HG03521 (cell line): ENCODE measurements at regions not wholly inside any gene's neighbourhood (a gene's known extent, or its start where the extent isn't known, plus 50 kb on each side); places are given as distances from the start of the nearest gene placed in this dataset.

Source experiments
- ATAC-seq: cut with Tn5 transposase; IDR thresholded peaks from one replicate; pipeline ENCODE4 v1.9.1; 2021; ENCODE audit warnings: mild to moderate bottlenecking, moderate library complexity; ENCODE audit not compliant: unreplicated experiment

DNA sequence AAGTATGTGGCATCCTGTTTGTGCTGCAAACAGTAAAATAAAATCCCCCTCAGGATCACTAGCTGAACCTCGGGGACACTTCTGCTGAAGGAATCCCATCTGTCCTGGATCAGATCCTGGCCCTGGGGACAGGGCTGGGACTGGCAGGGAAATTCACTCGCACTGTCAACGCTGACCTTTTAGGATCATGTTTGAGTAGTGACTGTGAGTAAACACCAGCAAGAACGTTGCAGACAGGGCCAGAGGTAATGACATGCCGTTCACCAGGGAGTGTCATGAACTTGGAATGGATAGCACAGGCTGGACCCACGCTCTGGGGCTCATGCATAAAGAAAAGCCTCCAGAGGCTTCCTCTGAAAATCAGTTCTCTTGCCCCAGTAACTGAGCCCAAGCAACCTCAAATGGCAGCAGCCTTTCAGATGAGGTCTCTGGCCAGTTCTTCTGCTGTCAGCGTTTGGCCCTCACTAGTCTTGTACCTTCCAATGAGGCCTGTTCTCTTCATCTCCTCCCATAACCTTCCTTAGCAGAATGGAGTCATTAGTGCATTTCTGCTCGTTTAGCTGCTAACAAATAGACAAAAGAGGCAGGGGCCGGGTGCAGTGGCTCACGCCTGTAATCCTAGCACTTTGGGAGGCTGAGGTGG is 51.0 kb upstream of the BARX2 start:
- ATAC-seq = no peak

DNA sequence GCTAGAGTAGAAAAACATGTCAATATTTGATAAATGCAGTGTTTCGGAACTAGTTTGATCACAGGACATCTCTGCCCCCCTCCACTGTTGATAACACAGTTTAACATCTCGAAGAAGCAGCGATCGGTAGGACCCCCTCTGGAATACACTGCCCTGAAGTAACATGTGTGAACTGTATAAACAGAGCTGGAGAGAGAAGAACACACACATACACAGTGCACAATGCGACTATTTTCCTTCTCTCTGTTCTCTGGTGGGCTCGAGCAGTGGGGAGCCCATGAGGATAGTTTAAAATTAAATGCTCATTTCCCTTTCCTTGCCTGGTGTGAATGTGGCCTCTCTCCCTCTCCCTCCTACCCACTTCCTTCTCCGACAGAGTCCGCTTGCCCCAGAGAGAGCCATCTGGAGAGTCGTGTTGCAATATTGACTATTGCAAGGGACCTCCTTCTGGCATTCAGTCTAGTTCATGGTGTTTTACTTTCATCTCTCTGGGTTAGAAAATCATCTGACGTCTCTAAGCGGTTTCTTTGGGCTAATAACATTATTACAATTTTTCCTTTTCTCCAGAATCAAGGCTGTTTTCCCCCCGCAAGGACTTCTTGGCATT is 51.6 kb upstream of the BARX2 start:
- no peak for ATAC-seq

DNA sequence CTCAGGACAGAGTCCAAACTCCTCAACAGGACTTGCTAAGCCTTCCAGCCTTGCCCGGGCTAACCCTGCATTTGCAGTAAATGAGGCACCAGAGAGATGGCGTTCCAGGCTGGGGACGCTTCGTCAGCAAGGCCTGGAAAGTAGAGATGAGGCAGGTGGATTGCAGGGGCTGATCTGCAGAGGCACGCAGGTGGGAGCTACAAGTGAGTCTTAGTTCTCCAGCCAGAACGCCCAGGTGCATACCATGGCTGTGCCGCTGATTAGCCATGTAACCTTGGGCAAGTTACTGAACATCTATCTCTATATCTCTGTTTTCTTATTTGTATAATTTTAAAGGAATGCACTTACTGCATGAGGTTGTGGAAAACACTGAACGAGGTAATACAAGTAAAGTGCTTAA is 52.7 kb upstream of the BARX2 start:
- ATAC-seq = no peak

DNA sequence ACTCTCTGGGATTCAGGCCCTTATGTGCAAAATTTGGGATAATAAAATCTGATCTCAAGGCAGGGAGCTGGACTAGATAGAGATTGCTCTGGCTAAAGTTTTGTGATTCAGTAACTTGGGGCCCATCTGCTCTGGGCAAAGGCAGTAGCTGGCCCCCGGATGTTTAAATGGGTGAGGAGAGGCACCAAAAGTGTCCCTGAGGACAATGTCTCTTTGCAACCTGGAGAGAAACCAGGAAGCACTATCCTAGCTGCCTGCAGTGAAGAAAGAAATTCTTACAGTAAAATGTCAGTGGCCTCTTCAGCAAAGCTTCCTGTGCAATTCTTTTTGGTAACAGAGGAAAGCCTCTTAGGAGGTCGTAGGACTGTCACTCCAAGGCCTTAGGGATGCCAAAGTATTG is 54.6 kb upstream of the BARX2 start:
- no peak for ATAC-seq

DNA sequence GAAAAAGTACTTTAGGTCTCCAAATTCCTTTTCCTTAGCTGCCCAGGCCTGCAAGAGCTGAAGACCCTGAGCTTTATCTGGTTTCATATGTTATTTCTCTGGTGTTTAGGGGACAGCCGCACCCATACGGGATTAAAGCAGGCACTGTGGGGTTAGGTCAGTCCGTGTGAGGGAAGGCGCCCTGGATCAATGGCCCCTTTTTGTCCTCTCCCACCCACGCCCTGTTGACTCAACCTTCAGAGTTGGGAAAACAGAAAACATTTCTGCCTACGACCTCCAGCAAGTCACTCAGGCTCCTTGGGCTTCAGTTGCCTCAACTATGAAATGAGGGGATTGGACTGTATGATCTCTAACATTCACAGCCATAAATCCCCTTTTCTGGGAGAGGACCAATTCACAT is 55.2 kb upstream of the BARX2 start:
- ATAC-seq = no peak

DNA sequence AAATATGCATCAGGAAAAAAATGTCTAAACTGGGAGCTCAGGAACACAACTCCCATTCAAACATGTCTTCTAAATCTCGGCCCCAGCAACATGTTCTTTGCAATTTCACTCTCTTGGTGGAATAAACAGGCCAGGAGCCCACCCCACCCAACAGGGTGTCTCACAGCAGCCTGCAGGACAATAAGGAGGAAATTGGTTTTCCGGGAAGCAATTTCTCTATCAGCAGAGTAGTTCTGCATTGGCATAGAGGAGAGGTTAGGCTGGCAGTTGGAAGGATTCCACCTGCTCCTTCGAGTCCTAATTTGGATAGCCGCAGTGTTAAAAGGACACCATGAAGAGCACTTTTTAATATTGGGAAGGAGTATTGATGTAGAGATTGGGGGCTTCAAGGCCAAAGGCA is 55.9 kb upstream of the BARX2 start:
- ATAC-seq = no peak

DNA sequence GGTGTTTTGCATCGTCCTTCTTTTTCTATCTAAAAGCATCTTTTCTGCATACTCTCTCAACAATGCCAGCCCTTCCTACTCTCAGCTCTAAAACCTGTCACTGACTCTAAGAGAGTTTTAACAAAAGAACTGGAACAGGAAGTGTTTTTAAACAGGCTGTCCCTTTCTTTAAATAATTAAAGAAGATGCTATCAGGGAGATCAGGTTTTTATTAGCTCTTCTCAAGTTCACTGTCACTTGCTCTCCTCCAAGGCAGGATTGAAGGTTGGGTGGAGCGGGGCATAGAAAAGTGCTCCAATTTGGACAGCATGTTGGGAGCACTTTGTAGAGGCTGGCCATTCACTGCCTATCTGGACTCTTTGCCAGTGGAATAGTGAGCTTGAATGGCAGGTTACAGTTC is 56.4 kb upstream of the BARX2 start:
- no peak for ATAC-seq

DNA sequence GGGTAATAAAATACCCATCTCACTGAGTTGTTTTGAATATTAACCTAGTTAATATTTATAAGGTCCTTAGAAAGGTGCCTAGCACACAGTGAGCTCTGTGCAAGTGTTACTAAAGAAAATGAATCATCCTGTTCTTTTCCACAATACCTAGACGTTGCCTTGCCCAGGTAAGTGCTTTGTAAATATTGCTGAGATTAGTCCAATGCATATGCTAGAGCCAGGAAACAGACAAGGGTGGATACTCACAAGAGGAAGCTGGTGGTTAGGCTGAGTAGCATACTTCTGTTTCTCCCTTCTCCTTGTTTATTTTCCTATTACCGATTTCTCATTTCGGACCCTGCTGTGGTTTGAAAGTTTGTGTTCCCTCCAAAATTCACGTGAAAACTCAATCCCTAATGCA is 58.1 kb upstream of the BARX2 start:
- no peak for ATAC-seq

DNA sequence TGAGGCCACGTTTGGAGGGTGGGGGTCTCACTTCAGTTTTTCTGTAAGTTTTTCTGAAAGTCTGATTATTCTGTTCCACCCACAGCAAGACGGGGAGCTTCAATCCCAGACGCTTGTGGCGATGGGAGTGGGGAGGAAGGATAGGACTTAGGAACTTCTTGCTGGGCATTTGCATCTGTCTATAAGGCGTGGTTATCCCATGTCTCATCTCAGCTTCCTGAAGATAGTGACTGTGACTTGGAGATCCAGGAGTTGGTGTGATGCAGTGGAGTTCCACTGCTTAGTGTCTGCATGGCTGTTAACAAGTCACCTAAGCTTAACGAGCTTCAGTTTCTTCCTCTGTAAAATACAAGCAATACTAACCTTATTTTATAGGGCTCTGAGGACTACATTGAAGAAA is 58.9 kb upstream of the BARX2 start:
- ATAC-seq = no peak

DNA sequence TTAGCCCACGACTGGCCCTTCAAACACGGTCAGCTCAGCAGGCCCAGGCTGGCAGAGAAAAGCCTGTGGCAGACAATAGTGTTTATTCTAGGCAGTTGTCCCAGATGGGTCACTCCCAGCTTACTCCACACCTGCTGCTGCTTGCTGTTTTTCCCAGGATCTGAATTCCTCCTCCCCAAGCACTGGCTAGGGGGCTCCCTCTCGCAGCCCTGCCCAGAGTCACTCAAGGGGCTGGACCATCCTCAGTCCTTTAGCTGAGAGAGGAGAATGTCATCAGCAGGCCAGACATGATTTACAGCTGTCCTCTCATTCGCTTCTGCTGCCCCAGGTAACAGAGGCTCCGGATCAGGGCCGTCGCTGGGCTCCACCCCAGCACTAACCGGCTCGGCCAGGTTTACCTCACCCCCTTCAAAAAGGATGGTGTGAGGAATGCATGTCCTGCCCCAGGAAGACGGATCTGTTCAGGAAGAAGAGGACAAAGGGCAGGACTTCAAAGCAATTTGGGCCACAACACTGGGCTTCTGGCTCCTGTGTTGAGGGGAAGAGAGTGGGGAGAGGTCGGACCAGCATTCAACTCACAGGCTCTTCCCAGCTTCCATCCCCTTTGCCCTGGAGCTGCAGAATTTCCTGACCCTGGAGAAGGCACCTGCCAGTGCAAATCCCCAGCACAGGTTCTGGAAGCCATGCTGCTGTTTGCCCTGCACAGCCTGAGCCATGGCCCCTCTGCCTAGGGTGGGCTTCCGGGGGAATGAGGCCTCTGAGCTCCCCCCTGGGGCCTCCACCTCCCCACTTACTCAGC is 59.7 kb upstream of the BARX2 start:
- ATAC-seq = no peak

DNA sequence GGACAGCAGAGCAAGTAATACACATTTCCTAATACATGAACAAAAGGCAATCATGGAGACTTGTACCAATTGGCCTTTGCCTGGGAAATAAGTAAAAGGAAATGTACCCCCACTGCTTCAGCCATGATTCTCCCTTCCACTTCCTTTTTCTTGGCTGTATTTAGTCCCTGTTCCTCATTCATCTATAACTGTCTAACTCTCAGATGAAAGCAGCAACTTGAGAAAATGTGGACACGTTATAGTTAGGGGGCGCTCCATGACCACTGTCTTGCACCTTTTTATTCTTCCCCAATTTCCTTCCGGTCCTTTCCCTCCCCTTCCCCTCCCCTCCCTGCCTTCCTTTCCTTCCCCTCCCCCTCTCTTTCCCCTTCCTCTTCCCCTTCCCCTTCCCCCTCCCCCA is 61.3 kb upstream of the BARX2 start:
- ATAC-seq = no peak

DNA sequence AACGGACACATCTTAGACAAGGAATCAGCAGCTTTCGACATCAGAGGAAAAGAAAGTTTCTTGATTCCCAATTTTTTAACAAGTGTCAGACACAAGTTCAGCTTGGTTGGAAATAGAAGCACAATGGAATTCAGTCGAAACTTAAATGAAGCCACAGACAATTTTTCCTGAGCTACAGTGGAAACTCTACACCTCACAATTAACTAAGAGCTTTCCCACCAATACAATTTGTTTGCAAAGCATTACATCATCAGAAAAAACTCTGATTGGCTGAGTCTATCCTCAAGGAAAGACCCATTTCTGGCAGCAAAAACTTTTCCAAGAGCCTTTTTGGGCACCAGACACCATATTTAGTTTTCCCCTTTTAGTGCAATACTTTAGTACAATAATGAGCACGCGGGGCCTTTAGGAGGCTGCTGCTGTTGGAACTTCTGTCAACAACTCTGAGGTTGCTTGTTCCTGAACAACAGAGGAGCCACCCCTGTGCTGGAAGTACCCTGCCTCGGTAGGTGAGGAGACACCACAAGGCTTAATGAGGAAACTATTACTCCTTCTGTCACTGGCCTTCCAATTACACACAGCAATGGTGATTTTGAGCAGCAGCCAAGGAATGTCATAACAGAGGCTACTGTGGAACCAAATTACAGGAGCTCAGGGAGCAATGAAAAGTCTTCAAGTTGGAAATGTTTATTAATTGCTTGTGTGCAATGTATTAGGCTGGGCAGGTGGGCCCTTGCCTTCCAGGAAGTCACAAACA is 61.9 kb upstream of the BARX2 start:
- ATAC-seq = no peak

DNA sequence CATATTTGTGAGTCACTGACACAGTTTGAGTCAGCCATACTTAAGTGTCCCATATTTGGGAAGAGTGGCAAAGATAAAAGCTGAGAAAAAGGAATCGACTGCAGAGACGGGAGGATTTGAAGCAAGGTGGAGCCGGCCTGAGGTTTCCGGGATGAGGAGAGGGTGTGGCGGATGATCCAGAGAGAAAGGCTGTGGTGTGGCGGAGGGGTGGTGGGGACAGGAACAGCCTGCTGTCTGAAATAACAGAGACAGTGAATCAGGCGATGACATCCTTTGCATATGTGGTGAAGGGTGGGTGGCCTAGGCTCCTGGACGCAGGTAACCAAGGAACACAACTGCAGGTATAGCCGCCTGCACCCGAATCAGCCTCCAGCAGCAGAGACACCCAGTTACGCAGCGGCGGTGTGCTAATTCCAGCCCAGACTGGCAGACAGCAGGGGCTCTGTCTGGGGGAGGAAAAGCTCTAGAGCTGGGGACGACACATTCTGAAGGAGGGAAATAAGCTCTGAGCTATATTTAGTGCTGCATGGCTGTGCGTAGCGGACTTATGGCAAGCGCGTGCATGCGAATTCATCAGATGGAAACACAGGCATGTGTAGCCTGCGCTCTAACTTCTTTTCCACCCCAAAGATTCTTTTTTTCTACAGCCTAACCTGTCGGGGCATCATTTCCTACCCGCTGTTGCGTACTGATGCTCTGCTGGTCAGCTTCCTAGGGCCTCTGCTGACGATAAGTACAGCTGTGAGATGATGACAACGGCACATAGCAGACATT is 62.7 kb upstream of the BARX2 start:
- no peak for ATAC-seq

DNA sequence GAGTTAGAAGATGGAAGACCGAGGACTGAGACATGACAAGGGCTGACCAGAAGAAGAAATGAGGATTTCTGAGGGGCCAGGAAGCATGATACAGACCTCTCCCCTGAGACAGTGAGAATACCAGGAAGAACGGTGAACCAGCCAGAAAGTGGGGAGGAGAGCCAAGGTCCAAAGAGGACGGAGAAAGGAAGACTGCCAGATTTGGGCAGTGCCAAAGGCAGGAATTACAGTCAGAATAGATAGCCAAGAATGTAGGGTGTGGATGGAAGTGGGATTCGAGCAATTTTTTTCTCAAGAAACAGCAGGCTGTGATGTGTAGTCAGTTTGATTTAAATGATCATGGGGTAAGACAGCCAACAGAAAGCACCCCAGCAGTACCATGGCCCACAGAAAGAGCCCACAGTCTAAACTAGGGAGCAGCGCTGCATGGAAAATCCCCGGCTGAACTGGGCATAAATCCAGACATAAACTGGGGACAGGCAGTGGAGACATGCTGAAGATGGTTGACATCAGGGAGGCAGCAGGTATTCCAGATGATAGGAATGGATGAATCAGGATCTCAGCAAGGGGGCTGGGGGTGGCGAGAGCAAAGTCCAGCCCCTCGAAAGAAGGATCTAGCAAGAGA is 67.3 kb upstream of the BARX2 start:
- no peak for ATAC-seq

DNA sequence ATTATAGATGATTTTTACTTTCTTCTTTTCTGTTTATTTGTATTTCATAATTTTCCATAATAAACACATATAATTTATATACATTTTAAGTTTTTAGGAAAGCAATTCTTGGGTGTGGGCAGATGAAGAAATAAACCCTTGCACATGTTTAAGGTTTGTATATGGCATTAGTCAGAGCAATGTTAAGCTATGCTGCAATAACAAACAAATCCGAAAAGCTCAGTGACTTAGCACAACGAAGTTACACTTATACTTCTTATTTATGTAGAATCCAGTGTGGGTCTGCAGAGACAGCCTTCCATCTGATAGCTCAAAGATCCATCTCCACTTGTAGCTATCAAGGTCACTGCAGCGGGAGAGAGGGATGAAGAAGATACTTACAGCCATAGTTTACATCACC is 68.5 kb upstream of the BARX2 start:
- ATAC-seq = no peak

DNA sequence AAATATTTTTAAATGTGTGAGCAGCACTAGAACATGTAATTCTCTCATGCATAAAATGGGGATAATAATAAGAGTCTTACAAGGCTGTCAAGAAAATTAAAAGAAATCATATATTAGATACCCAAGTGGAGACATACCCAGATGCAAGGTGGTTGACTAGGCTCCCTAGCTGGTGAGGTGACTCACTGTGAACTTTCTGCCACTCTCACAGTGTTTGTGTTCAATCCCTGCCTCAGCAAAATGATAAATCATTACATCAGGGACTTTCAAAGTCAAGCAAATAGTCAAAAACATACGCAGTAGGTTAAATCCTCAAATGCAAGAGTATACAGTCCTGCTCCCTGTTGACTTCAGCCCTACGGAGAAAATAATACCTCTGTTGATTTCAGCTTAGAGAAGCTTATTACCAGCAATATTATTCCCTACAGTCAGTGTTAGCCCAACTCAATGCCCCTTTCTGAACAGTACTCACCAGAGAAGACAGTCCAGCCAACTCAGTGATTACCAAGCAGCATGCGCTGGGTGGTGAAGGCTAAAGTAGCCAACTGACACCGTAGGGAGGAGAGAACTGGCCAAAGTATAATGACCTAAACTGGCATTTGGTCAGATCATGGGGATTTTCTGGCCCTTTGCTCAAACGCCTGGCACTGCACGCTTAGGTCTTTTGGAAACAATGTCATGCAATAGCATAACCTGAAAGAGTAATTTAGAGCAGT is 73.1 kb upstream of the BARX2 start:
- no peak for ATAC-seq

DNA sequence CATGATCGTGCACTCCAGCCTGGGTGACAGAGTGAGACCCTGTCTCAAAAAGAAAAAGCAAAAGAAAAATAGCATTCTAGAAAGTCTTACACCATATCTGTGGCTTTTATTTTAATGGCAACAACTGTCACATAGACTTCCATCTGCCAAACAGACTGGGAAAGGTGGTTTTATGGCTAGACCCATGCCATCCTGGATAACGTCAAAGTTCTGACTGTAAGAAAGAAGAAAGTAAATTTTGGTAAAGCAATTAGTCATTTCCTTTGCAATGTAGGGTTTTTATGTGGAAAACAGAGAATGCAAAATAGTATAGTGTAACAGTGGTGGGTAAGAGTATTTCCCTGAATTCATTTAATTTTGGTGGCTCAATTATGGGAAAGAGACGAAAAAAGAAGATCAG is 75.5 kb upstream of the BARX2 start:
- no peak for ATAC-seq

DNA sequence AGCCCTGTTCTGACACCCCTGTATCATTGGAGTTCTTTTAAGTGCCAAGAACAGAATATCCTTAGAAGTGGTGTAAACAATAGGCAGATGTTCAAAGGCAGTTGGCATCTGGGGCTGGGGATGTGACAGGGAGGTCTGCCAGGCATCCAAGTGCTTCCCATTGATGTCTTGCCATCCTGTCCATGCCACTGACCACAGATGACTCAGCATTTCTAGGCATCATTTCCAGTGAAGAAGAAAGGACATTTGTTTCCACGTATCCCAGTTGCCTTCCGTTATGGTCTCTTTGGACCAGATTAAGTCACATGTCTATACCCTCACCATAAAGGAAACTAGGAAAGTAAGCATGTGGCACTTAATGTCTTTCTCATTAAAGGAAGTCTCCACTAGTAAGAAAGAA is 76.7 kb upstream of the BARX2 start:
- ATAC-seq = no peak

DNA sequence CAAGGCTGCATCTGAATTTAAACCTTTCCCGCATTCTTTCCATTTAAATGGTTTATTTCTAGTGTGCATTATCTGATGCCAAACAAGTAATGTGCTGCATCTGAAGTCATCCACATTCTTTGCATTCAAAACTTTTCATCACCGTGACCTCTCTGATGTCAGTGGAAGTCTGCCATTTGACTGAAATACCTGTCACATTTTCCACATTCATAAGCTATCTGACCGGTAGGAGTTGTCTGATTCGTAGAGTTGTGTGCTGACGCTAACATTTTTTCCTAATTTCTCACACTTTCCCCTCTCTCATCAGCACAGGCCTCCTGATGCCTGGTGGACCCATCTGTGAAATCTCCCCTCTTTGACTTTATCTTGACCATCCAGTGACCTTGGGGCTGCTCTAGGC is 79.9 kb upstream of the BARX2 start:
- ATAC-seq = no peak

DNA sequence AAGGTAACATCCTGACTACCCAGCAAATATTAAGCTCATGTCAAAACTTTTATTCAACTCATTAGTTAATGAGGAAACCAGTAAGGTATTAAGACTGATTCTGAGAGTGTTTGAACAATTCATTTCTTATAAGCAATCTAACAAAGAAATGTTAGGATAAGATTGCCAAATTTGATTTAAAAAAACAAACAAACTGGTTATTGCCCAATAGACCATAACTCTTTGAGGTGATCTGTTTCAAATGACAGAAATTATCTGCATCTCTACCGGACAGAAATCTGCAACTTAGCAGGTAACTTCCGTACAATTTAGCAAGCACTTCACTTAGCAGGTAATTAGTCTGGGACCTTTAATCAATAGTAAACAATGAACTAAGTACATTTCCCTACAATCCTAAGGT is 82.9 kb upstream of the BARX2 start:
- no peak for ATAC-seq
